Left cardiac atrium (tissue), 4 donors: ENCODE measurements at regions not wholly inside any gene's neighbourhood (a gene's known extent, or its start where the extent isn't known, plus 50 kb on each side); places are given as distances from the start of the nearest gene placed in this dataset.
"Not testable (repeated sequence)": the region's sequence is repeated elsewhere in the genome, so short reads cannot be mapped to it uniquely, and the experiment has no call there.

ENCODE experiments used
- ATAC-seq, 2 donors: fragments of 200-7000 bp; cut with Tn5 transposase; one replicate each; pipeline ENCODE4 v1.9.1; 2020; ENCODE audit warnings: mild to moderate bottlenecking in 2 of 2, moderate library complexity in 2 of 2
- DNase-seq: peaks from one replicate; pipeline ENCODE4 v3.0.0-alpha.2; 2020
- intact Hi-C, 2 donors: fragments of 100-400 bp; cut with DNase I; formaldehyde crosslinking; loops; one replicate each; pipeline versions ENCODE4 v1.14.1 to v1.15.1; 2022 to 2023
- donor health status: DM: no; HTN: yes; CAD: no.
- donor health status: DM: no; HTN: yes; CAD: no; lungs with severe emphysema.
- donor health status: DM: yes; HTN: yes; CAD: no.
- donor health status: Dilated cardiomyopathy.

DNA sequence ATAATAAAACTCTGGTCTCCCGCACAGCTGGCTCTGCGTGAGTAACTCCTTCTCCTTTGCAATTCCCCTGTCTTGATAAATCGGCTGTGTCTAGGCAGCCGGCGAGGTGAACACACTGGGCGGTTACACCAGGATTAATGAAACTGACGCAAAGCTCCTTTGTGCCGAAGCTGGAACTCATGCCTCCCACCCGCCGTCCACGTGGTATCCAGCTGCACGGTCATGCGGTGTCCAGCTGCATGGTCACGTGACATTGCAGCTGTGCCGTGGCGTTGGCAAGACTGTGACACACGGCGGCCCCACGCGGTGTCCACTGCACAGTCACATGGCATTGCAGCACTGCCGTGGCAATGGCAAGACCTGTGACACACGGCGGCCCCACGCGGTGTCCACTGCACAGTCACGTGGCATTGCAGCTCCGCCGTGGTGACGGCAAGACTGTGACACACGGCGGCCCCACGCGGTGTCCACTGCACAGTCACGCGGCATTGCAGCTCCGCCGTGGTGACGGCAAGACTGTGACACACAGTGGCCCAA lies 350.6 kb downstream of the CNTNAP3B start:
- ATAC-seq, DNase-seq, intact Hi-C loops: not testable (repeated sequence)

DNA sequence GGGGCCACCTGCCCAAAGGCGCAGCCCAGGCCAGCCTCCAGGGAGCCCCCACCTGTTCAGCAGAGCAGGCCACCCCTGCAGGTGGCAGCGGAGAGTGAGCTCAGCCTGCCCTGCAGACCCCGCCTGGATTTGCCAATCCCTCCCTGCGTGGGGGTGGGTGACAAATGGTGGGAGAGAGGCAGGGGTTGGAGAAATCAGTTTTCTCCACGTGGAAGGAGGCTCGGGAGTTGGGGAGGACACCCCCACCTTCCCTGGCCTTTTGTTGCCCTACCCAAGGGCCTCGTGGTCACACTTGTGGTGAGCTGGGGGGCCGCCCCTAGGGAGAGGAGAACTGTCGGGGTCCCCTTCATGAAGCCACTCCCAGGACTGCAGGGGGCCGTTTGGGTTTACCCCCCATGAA lies 351.7 kb downstream of the CNTNAP3B start:
- ATAC-seq, intact Hi-C loops, DNase-seq: not testable (repeated sequence)

DNA sequence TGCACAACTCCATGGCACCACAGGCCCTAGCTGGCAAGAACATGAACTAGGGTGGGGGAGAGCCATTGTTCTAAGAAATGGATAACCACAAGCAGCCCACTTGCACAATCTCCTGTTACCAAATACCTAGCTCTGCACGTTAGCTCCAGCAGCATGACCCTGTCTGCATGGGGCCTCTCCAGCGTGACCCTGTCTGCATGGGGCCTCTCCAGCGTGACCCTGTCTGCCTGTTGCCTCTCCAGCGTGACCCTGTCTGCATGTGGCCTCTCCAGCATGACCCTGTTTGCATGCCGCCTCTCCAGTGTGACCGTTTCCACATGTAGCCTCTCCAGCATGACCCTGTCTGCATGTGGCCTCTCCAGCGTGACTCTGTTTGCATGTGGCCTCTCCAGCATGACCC lies 356.7 kb downstream of the CNTNAP3B start:
- intact Hi-C loops, ATAC-seq, DNase-seq: not testable (repeated sequence)

DNA sequence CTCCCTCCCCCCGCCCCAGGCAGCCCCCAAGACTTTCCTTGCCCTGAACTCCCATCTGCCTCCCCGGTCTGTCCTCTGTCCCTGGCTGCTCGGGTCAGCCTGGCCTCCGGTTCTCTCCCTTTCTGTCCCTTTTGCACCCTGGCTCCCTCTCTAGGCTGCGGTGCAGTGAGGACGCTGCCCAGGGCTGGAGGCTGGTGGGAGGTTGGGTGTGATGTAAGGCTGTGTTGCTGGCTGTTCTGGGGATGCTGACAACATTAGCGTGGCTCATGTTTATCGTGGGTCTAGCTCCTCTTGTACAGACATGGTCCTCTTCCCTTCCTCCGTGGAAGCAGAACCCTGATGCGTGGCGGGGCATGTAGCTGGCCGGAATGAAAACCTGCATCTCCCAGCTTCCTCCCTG lies 357.5 kb downstream of the CNTNAP3B start:
- intact Hi-C loops, ATAC-seq, DNase-seq: not testable (repeated sequence)

DNA sequence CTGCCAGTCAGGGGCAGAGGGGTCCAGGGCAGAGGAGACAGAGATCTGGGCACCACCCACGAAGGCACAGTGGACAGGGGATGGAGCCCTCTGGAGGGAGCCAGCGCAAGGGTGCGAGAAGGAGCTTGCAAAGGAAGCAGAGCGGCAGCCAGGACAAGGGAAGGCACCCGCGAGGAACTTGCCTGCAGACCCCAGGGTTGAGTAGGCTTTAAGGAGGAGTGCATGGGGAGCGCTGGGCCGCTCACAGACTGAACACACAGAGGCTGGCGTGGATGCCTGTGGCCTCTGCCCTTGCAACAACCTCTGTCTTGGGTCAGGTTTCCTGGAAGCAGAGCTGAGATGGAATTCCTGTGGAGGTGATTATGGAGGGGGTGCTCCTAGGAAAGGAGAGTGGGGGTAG lies 374.4 kb downstream of the CNTNAP3B start:
- intact Hi-C loops, DNase-seq, ATAC-seq: not testable (repeated sequence)

DNA sequence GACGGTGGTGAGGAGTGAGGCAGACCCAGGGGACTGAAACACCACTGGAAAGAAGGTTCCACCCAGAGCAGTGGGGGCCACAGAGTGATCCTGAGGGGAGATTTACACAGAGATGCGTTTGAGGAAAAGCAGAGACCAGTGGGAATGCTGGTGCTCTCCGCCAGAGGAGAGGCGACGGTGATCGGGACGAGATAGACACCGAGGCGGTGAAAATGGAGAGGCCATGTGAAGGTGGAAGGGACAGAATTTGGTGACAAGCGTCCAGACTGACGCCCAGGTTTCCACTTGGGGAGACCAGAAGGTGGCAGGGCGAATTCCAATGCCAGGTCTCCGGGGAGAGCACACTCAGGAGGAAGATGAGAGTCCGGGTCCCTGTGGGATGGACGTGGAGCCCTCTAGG lies 374.8 kb downstream of the CNTNAP3B start:
- intact Hi-C loops, DNase-seq, ATAC-seq: not testable (repeated sequence)

DNA sequence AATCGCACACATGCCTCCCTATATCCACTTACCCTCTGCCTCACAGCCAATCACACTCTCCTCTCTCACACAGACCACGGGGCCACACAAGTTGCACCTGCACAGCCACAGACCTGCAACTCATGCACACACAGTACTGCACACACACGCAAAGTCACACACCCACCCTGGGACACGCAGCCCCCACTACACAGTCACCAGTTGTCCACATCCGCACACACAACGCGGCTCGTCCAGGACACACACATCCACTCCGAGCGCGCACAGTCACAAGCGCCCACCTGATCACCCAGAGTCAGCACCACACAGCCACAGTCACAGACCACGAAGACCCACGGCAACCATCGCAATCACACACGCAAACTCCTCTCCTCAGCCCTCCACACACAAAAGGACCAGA lies 387.3 kb downstream of the CNTNAP3B start:
- ATAC-seq, DNase-seq, intact Hi-C loops: not testable (repeated sequence)

DNA sequence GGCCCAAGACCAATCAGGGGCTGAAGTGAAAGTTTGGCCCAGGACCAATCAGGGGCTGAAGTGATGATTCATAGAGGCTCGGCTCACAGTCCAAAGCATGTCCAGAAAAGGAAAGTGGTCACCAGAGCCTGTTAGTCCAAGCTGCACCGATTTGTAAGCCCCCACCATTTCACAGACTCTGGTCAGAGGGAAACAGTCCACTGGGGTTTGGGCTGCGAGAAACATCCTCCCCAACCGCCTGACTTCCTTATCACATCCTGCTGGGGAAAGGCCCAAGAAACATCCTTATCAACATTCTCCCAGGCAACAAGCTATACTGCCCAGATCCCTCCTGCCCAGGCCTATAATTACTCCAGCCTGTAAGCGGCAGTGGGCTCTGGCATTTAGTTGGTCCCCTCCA lies 388.1 kb downstream of the CNTNAP3B start:
- ATAC-seq, intact Hi-C loops: not testable (repeated sequence)
- DNase-seq, result peak; percentile 45

DNA sequence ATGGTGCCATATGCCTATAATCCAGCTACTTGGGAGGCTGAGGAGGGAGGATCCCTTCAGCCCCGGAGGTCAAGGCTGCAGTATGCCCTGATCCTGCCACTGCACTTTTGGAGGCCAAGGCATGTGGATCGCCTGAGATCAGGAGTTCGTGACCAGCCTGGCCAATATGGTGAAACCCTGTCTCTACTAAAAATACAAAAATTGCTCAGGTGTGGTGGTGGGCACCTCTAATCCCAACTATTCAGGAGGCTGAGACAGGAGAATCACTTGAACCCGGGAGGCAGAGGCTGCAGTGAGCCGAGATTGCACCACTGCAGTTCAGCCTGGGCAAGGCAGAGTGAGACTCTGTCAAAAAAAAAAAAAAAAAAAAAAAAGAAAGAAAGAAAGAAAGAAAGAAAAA lies 390.5 kb downstream of the CNTNAP3B start:
- intact Hi-C loops, ATAC-seq, DNase-seq: not testable (repeated sequence)

DNA sequence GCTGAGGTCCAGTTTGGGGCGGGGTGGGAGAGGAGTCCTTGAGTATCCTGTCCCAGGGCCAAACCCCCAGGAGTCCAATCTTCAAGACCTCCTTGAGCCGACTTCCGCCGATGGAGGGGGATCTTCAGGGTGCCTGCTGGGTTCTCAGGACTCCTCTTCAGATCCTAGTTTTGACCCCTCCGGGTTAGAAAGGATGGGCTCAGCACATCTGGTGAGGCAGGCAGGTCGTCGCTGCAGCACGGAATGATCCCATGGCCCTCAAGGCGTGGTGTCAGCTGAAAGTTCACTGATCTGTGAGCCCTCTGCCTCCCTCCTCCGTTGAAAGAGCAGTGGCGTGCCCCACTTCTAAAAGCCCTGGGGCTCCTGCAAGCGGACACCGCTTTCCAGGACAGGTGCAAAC lies 430.0 kb downstream of the CNTNAP3B start:
- ATAC-seq, intact Hi-C loops: not testable (repeated sequence)

DNA sequence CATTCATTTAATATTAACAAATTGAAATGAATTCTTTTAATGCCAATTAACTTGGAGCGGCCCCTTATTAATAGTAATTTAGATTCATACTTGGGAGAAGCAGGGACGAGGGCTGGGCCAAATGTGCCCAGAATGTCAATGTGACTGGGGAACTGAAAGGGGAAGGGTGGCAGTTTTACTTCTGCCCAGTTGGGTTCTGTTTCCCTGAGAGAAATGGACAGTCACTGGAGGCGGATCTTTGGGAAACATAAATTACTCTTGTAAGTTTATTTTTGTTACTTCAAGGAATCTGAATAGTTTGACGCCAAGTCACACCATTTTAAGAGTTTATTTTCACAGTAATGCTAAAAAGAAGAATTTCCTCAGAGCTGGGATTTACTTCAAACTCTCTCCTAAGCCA lies 432.1 kb downstream of the CNTNAP3B start:
- ATAC-seq, intact Hi-C loops, DNase-seq: not testable (repeated sequence)

More for the DNA sequence above, 430.0 kb downstream of the CNTNAP3B start:
- DNase-seq, result not testable (repeated sequence)

DNA sequence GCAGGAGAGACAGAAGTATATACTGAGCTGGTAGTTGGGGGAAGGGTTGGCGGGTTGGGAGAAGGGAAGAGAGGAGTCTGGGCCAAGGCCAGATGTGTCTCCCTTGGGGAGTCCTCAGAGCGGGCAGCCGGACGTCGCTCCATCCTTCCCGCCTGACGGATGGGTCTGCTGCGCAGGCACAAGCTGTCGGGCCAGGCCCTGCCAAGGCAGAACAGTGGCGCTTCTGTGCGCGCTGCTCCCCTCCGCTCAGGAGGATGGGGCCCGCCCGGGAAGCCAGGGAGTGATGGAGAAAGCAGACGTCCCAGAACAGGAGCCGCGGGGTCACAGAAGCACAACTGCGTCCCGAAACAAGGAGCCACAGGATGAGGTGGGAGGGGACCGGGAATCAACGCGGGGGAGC lies 449.9 kb downstream of the CNTNAP3B start:
- DNase-seq, ATAC-seq, intact Hi-C loops: not testable (repeated sequence)

DNA sequence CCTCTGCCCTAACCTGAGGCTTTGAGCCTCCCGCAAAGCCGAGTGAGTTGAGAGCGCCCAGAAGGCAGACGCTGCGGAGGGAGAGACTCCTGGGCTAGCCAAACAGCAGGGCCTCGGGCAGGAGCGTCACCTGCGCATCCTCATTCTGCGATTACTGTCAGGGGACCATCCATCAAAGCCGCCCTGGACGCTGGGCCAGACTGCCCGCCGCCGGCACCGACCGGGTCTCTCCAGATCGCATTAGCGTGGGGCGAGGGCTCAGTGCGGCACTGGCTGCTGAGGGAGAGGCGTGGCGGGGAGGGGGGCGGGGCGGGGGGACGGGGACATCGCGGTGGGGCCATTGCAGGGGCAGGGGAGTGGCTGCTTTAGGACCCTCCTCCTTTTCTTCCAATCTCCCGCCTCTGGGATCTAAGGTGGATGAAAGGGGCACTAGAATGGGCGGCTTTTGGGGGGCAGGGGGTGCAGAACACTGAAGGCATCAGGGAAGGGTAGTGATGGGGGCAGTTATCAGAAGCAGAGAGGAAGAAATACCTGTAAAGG lies 465.7 kb downstream of the CNTNAP3B start:
- DNase-seq, intact Hi-C loops, ATAC-seq: not testable (repeated sequence)

DNA sequence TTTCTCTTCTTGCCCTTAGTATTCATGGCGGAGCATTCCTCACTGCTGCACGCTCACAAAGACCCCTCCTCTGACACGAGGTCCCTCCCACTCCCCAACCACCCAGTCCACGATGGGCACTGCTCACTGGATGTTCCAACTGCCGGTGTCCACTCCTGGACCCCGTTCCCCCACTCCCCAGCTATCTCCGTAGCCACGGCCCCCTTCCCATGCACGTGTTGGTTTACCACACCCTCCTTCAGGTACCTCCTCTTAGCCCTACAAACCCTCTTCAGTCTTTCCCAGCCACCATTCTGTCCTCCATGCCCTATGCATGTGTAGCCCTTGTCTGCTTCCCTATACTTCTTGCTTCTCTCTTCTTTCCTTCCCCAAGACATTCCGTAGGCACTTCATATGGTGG lies 469.6 kb upstream of the ZNG1F start:
- intact Hi-C loops, DNase-seq, ATAC-seq: not testable (repeated sequence)

DNA sequence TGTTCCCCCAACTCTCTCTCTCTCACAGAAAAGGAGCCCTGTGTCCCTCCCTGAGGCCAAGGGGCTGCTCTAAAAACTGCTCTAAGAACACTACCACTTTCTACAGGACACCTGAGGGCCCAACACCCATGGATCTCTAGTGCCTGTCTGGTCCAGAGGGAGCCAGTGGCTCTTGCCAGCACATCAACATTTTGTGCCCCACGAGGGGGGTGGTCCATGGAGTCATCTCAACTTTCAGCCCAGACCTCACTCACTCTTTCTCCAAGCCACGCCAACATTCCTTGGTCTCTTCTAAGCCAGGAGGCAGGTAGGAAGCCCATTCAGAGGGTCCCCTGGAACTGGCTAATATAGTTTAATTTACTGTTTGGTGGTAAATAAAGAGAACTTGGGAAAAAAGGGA lies 469.0 kb upstream of the ZNG1F start:
- DNase-seq, ATAC-seq, intact Hi-C loops: not testable (repeated sequence)

DNA sequence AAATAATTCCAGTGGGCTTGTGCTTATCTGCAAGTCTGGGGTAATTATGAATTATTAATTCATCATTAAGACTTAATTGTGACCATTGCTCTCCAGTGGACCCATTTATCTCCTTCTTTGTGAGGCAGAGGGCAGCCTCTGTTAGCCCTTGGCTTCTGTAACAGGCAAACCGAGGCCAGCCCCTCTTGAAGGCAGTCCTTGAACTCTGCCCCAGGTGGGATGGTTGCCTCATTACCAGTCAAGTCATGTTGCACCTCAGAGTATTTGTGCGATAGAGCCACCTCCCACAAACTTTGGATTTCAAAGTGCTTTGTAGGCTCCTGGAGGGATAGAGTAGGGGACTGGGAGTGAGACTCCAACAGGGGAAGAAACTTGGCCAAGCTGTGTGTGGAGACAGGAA lies 468.0 kb upstream of the ZNG1F start:
- DNase-seq, ATAC-seq, intact Hi-C loops: not testable (repeated sequence)

DNA sequence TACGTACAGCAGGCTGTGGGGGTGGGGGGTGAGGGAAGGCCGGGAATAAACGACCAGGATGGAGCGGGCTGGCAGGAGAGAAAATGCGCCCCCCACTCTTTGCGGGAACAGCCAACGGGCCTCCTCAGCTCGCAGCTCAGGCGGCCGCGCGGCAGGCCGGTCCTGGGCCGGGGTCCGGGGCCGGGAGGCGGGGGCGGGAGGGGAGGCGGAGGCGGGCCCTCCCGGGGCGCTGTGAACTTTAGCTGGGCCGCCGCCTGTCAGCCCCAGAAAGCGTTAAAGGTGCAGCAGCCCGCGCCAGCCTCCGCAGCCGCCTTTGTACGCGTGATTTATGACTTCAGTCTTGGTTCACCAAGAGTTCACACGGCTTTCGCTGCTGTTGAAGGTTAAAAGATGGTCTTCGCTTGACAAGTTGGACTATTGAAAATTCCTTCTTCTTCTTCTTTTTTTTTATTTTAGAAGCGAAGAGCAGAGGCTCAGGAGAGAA lies 466.0 kb upstream of the ZNG1F start:
- intact Hi-C loops, ATAC-seq: not testable (repeated sequence)
- DNase-seq, result peak; percentile 43

DNA sequence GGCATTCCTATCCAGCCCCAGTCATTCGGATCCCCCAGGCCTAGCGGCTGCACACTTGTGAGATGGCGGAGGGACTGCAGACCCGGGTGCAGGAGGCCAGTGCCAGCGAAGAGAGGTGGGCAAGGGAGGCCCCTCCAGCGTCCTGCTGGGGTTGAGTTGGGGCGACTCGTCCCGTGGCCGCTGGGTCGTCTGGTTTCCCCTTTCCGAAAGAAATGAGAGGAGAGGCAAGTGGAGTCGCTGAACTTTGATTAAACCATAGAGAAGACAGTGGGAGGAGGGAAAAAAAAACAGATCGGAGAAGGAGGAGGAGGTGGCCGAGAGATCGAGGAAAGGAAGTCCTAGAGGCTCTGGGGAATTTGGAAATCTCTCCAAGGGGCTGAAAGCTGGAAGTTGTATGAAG lies 465.2 kb upstream of the ZNG1F start:
- DNase-seq, intact Hi-C loops, ATAC-seq: not testable (repeated sequence)

DNA sequence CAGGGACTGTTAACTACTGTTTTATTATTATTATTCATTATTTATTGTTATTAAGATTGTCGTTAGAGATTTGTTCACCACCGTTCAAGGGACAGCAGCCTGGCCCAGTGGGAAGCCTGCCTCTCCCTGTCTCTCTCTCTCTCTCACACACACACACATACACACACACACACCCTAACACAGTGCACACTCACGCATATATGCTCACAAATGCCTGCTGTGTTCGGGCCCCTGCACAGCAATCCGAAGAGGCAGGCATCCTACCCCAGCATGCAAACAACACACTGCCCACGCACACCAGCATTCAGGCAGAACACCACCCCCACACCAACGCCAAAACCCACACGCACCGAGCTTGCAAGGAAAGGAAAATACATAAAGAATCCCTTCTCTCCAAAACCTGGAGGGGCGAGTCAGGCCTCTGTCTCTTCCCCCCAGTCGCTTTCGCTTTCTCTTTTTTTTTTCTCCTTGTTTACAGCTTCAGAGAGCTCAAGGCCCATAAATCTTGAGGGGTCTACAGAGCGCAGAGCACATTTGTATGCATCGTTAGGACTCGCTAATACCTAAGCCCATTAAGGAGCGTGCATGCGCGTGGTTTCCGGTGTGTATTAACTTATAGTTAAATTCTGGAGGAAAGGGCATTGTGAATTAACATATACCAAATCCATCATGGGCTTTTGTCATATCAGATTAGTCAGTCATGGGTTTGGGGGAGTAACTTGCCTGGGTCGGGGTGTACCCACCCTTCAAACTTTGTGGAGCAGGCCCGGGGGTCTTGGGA lies 464.6 kb upstream of the ZNG1F start:
- intact Hi-C loops, DNase-seq, ATAC-seq: not testable (repeated sequence)

DNA sequence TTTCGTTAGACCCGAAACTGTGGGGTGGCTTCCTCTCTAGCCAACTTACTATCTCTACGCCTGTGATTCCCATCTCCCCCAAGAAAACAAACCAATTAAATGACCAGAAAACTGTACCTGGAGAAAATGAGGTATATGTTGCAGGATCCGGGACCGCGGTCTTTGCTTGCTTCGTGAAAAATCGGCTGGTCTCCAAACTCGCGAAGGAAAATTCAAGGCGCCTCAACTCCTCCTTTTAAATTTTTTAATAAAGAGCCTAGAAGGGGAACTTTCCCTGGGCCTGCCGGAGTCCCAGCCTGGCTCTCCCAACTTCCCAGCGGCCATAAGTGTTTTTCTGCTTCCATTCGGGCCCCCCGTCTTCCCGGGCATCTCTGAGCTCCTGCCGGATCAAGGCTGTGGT lies 463.7 kb upstream of the ZNG1F start:
- intact Hi-C loops, ATAC-seq, DNase-seq: not testable (repeated sequence)
